OCI-LY1 (cell line): ENCODE measurements at regions not wholly inside any gene's neighbourhood (a gene's known extent, or its start where the extent isn't known, plus 50 kb on each side); places are given as distances from the start of the nearest gene placed in this dataset.

Experiments
- H2AFZ ChIP-seq: fragments of 200-600 bp; sonication (generic), shearing (Covaris generic); 2 replicates; pipeline ENCODE4 v1.6.0; 2014; ENCODE audit warnings: antibody characterized with exemption, mild to moderate bottlenecking, low read length
- H3F3A ChIP-seq: fragments of 200-600 bp; sonication (generic), shearing (Covaris generic); 2 replicates; pipeline ENCODE4 v1.6.0; 2014; ENCODE audit warnings: mild to moderate bottlenecking, antibody characterized with exemption, low read length, moderate library complexity; ENCODE audit not compliant: insufficient read depth
- H3K27ac ChIP-seq: fragments of 200-600 bp; sonication (generic); 2 replicates; pipeline ENCODE4 v1.5.1; 2014; ENCODE audit warnings: low read length, mixed run types, mild to moderate bottlenecking, low read depth; ENCODE audit not compliant: poor library complexity, severe bottlenecking
- H3K27me3 ChIP-seq: fragments of 200-600 bp; sonication (generic); 2 replicates; pipeline ENCODE4 v1.6.0; 2014; ENCODE audit warnings: antibody characterized with exemption, mild to moderate bottlenecking, low read length, moderate library complexity; ENCODE audit not compliant: insufficient read depth
- H3K36me3 ChIP-seq: fragments of 200-600 bp; sonication (generic); 2 replicates; pipeline ENCODE4 v1.6.1; 2014; ENCODE audit warnings: mild to moderate bottlenecking, antibody characterized with exemption, low read length, moderate library complexity, mixed read lengths; ENCODE audit not compliant: insufficient read depth
- H3K4me1 ChIP-seq: fragments of 200-600 bp; sonication (generic); 2 replicates; pipeline ENCODE4 v1.5.1; 2014; ENCODE audit warnings: mild to moderate bottlenecking, low read length, moderate library complexity; ENCODE audit not compliant: insufficient read depth, severe bottlenecking
- H3K4me2 ChIP-seq: fragments of 200-600 bp; sonication (generic), shearing (Covaris generic); 2 replicates; pipeline ENCODE4 v1.6.1; 2014; ENCODE audit warnings: low read length
- H3K4me3 ChIP-seq: fragments of 200-600 bp; sonication (generic); 2 replicates; pipeline ENCODE4 v1.5.1; 2014; ENCODE audit warnings: low read length, low read depth, mild to moderate bottlenecking, mixed read lengths; ENCODE audit not compliant: poor library complexity, severe bottlenecking
- H3K79me2 ChIP-seq: fragments of 200-600 bp; shearing (Covaris generic); 2 replicates; pipeline ENCODE4 v1.6.1; 2016; ENCODE audit warnings: mixed run types, low read length, mixed read lengths; ENCODE audit not compliant: insufficient read depth
- H3K9ac ChIP-seq: fragments of 200-600 bp; sonication (generic), shearing (Covaris generic); 2 replicates; pipeline ENCODE4 v1.6.1; 2014; ENCODE audit warnings: mild to moderate bottlenecking, low read length, mixed read lengths
- H3K9me2 ChIP-seq: fragments of 200-600 bp; sonication (generic), shearing (Covaris generic); 2 replicates; pipeline ENCODE4 v1.6.1; 2014; ENCODE audit warnings: low read depth, mild to moderate bottlenecking, low read length, mixed read lengths
- H3K9me3 ChIP-seq: fragments of 200-600 bp; shearing (Covaris generic); 2 replicates; pipeline ENCODE4 v1.6.1; 2014; ENCODE audit warnings: low read length, mixed read lengths
- H4K20me1 ChIP-seq: fragments of 200-600 bp; sonication (generic), shearing (Covaris generic); 2 replicates; pipeline ENCODE4 v1.6.0; 2016; ENCODE audit warnings: mild to moderate bottlenecking, low read length; ENCODE audit not compliant: insufficient read depth
- EZH2 ChIP-seq: fragments of 200-600 bp; sonication (generic), shearing (Covaris generic); IDR thresholded peaks from 2 replicates; pipeline ENCODE4 v1.8.0; 2017; ENCODE audit warnings: borderline replicate concordance, mixed run types, mild to moderate bottlenecking, antibody characterized with exemption, low read length, moderate library complexity, mixed read lengths
- TF ChIP-seq, protein P1 (sequence below): fragments of 200-600 bp; sonication (generic), shearing (Covaris generic); IDR thresholded peaks from 2 replicates; pipeline ENCODE4 v1.5.1; 2017; ENCODE audit warnings: mild to moderate bottlenecking, antibody characterized with exemption, low read length, moderate library complexity, mixed read lengths

DNA sequence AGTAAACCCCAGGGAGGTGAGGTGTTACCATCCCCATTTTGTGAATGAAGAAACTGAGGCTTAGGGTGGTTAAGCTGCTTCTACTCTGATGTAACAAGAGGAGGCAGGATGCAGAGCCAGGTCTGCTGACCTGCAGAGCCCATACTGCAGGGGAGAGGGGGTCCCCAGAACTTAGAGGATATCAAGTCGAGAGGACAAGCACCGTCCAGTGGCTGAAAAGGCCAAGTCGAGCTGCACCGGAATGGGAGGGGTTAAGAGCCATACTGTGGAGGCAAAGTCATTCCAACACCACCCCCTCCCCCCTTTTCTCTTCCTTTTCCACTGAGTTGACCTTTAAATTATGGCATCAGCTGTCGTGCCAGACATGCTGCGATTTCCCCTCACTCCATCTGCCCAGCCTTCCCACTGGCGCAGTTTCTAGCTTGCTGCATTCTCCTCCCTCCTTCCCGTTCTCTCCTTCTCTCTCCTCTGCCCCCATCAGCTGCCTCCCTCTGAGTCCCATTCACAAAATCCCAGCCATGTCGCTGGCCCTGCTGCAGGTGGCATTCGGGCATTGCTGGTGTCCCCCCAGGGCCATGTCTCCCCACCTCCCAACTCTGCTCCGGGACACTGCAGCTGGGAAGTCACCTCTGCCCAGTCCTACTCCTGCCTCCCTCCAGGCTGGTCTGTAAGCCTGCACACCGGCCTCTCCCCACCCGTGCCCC, 346.9 kb downstream of the DYSF start:
- Histone ChIP-seq H3K9me3 (no peaks in the 10 kb centered on the region), H3K79me2 (no peaks in the 10 kb centered on the region), H2AFZ (no peak overlapping the region), H3K4me3 (no peak overlapping the region), H3K4me1 (no peaks in the 10 kb centered on the region), H3K9ac (no peak overlapping the region), H3F3A (no peaks in the 10 kb centered on the region), H3K9me2 (no peaks in the 10 kb centered on the region), H3K27me3 (no peaks in the 10 kb centered on the region), H3K36me3 (no peaks in the 10 kb centered on the region), H4K20me1 (no peaks in the 10 kb centered on the region), H3K27ac (no peak overlapping the region), H3K4me2 (no peak overlapping the region)
- TF ChIP-seq, protein P1, sequence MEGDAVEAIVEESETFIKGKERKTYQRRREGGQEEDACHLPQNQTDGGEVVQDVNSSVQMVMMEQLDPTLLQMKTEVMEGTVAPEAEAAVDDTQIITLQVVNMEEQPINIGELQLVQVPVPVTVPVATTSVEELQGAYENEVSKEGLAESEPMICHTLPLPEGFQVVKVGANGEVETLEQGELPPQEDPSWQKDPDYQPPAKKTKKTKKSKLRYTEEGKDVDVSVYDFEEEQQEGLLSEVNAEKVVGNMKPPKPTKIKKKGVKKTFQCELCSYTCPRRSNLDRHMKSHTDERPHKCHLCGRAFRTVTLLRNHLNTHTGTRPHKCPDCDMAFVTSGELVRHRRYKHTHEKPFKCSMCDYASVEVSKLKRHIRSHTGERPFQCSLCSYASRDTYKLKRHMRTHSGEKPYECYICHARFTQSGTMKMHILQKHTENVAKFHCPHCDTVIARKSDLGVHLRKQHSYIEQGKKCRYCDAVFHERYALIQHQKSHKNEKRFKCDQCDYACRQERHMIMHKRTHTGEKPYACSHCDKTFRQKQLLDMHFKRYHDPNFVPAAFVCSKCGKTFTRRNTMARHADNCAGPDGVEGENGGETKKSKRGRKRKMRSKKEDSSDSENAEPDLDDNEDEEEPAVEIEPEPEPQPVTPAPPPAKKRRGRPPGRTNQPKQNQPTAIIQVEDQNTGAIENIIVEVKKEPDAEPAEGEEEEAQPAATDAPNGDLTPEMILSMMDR: no peak
- TF ChIP-seq EZH2: no peak

DNA sequence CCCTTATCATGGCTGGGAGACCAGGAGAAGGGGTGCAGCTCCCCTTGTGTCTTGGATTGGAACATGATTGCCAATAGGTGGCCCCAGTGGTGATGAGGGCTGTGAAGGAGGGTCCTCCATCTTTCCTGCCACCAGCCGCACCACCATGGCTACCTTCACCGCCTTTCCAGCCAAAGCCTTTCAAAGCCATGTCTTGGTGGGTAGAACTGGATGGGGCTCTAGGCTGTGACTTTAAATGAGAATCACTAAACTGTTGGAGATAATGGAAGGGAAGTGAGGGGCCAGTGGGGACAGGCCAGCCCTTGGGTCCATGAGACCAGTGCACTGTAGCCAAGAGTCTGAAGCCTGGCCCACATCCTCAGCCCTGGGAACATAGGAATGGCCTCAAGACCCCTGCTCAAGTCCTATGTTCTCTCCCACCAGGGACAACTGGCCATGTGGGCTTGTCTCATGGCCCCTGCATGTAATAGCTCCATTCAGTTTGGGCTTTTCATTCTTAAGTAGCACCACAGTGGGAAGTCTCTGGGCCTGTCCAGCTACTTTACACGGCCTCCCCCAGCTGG, 345.7 kb downstream of the DYSF start:
- no peaks in the 10 kb centered on the region for H4K20me1 ChIP-seq
- H3K27me3 ChIP-seq: no peaks in the 10 kb centered on the region
- no peaks in the 10 kb centered on the region for H3K4me1 ChIP-seq
- no peak overlapping the region for H2AFZ ChIP-seq
- no peak overlapping the region for H3K4me2 ChIP-seq
- H3K9ac ChIP-seq: no peak overlapping the region
- no peaks in the 10 kb centered on the region for H3K36me3 ChIP-seq
- no peaks in the 10 kb centered on the region for H3F3A ChIP-seq
- no peaks in the 10 kb centered on the region for H3K9me2 ChIP-seq
- no peak overlapping the region for H3K4me3 ChIP-seq
- no peak for TF ChIP-seq EZH2
- TF ChIP-seq, protein P1: no peak
- no peak overlapping the region for H3K27ac ChIP-seq
- no peaks in the 10 kb centered on the region for H3K79me2 ChIP-seq
- no peaks in the 10 kb centered on the region for H3K9me3 ChIP-seq

DNA sequence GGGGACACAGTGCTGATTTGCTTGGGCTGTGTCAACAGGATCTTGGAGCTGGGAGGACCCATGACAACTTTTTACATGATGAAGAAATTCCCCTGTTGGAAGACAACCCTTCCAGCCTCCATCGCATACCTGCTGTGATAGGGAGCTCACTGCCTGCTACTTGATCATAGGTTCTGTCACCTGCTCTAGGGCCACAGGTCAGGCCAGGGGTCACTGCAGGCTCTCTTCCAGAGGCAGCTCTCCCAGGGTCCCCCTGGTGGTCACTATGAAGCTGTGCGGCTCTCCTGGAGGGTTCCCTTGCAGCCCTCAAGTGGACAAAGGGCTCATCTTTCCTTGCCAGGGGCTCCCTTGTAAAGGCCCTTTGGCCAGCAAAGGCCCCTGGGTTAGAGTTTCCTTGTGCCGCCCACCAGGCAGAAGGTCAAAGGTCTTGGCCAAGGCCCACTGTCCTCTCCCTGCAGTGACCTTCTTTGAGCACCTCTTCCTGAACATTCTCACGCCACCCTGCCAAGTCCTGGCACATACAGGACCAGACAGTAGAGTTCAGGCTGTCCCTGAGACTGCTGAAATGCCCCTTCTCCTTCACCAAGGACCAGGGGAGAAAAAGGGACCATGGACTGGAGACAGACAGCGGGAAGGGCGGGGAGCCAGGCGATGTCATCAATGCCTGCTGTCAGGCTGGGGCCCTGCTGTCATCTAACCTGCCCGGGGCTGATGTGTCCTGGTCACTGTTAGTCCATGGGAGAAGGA, 345.1 kb downstream of the DYSF start:
- Histone ChIP-seq H3K9ac (no peak overlapping the region), H3K36me3 (no peaks in the 10 kb centered on the region), H3K4me3 (no peak overlapping the region), H3K27ac (no peak overlapping the region), H3K79me2 (no peaks in the 10 kb centered on the region), H3K4me2 (no peak overlapping the region), H2AFZ (no peak overlapping the region), H3F3A (no peaks in the 10 kb centered on the region), H3K9me3 (no peaks in the 10 kb centered on the region), H3K4me1 (no peaks in the 10 kb centered on the region), H4K20me1 (no peaks in the 10 kb centered on the region), H3K9me2 (no peaks in the 10 kb centered on the region), H3K27me3 (no peaks in the 10 kb centered on the region)
- no peak for TF ChIP-seq EZH2
- TF ChIP-seq, protein P1: peak; percentile 41
